Breast epithelium (tissue), 4 donors: ENCODE measurements at regions not wholly inside any gene's neighbourhood (a gene's known extent, or its start where the extent isn't known, plus 50 kb on each side); places are given as distances from the start of the nearest gene placed in this dataset.

ENCODE experiments used
- DNase-seq, 2 donors: peaks; one replicate each; pipeline ENCODE4 v3.0.0-alpha.2; 2019; ENCODE audit warnings: low spot score in 2 of 2
- H3K27ac ChIP-seq, 2 donors: fragments of 200-600 bp; sonication (generic) in 1 of 2; one replicate each; pipeline ENCODE4 v1.5.1; 2016 to 2019; ENCODE audit warnings: mild to moderate bottlenecking in 1 of 2
- H3K27me3 ChIP-seq, 2 donors: fragments of 200-600 bp; sonication (generic) in 1 of 2; one replicate each; pipeline versions ENCODE4 v1.5.1 to v1.6.0; 2017 to 2019; ENCODE audit warnings: control low read depth in 1 of 2, mild to moderate bottlenecking in 1 of 2
- H3K36me3 ChIP-seq: fragments of 200-600 bp; one replicate; pipeline ENCODE4 v1.5.1; 2019
- H3K4me1 ChIP-seq, 2 donors: fragments of 200-600 bp; sonication (generic); one replicate each; pipeline ENCODE4 v1.5.1; 2016 to 2019; ENCODE audit warnings: control low read depth in 1 of 2
- H3K4me3 ChIP-seq, 3 donors: fragments of 200-600 bp; sonication (generic); 1 replicate in 2 of 3; 2 replicates in 1 of 3; pipeline ENCODE4 v1.5.1; 2016 to 2019; ENCODE audit warnings: mild to moderate bottlenecking in 3 of 3, moderate library complexity in 2 of 3
- H3K9me3 ChIP-seq, 2 donors: fragments of 200-600 bp; sonication (generic) in 1 of 2; one replicate each; pipeline ENCODE4 v1.5.1; 2016 to 2019; ENCODE audit warnings: control low read depth in 1 of 2
- CTCF ChIP-seq, 3 donors: fragments of 450-650 bp; IDR thresholded peaks; one replicate each; pipeline ENCODE4 v1.5.1; 2016 to 2017; ENCODE audit warnings: antibody characterized with exemption in 3 of 3, mild to moderate bottlenecking in 3 of 3, moderate library complexity in 3 of 3
- POLR2A ChIP-seq: fragments of 450-650 bp; IDR thresholded peaks from one replicate; pipeline ENCODE4 v1.6.1; 2016; ENCODE audit warnings: antibody characterized with exemption, mild to moderate bottlenecking, moderate library complexity
- POLR2AphosphoS5 ChIP-seq, 3 donors: sonication (generic); formaldehyde crosslinking; IDR thresholded peaks; one replicate each; pipeline ENCODE4 v1.6.1; 2017; ENCODE audit warnings: antibody characterized with exemption in 3 of 3
- intact Hi-C: fragments of 100-400 bp; cut with DNase I; formaldehyde crosslinking; loops from one replicate; pipeline ENCODE4 v1.15.1; 2023; ENCODE audit warnings: low total_unique reads

- intact Hi-C loops, result no loop called here
Measured at GRCh38 chr9:120265791-120266190, 314.2 kb downstream of the CDK5RAP2 start.

GRCh38 chr9:120264528-120264927 is 315.4 kb downstream of the CDK5RAP2 start:
- Histone ChIP-seq H3K36me3 (no peaks in the 10 kb centered on the region), H3K4me3 (no peak overlapping the region), H3K4me1 (no peaks in the 10 kb centered on the region), H3K27me3 (no peaks in the 10 kb centered on the region), H3K9me3 (no peaks in the 10 kb centered on the region), H3K27ac (no peak overlapping the region)
- no peak for DNase-seq
- no peak for TF ChIP-seq POLR2A
- no peak for TF ChIP-seq POLR2AphosphoS5 (IDR thresholded peaks at IDR 0.05)
- TF ChIP-seq CTCF (IDR thresholded peaks at IDR 0.05), result no peak
- intact Hi-C loops, result no loop called here

More at GRCh38 chr9:120265791-120266190, 314.2 kb downstream of the CDK5RAP2 start:
- no peak for TF ChIP-seq POLR2A
- no peak for TF ChIP-seq CTCF (IDR thresholded peaks at IDR 0.05)
- TF ChIP-seq POLR2AphosphoS5 (IDR thresholded peaks at IDR 0.05), result no peak
- Histone ChIP-seq H3K27ac (no peak overlapping the region), H3K4me3 (no peak overlapping the region), H3K4me1 (no peaks in the 10 kb centered on the region), H3K36me3 (no peaks in the 10 kb centered on the region), H3K9me3 (no peaks in the 10 kb centered on the region), H3K27me3 (no peaks in the 10 kb centered on the region)
- no peak for DNase-seq

GRCh38 chr9:120263836-120264235 is 316.1 kb downstream of the CDK5RAP2 start:
- TF ChIP-seq POLR2AphosphoS5 (IDR thresholded peaks at IDR 0.05) (no peak), POLR2A (no peak), CTCF (IDR thresholded peaks at IDR 0.05) (no peak)
- Histone ChIP-seq H3K36me3 (no peaks in the 10 kb centered on the region), H3K9me3 (no peaks in the 10 kb centered on the region), H3K27ac (no peak overlapping the region), H3K4me3 (no peak overlapping the region), H3K27me3 (no peaks in the 10 kb centered on the region), H3K4me1 (no peaks in the 10 kb centered on the region)
- no peak for DNase-seq
- intact Hi-C loops, result no loop called here

- no peak overlapping the region for H3K27ac ChIP-seq
- DNase-seq, result no peak
- H3K4me1 ChIP-seq, result no peaks in the 10 kb centered on the region
- no peaks in the 10 kb centered on the region for H3K9me3 ChIP-seq
- H3K36me3 ChIP-seq, result no peaks in the 10 kb centered on the region
- no peaks in the 10 kb centered on the region for H3K27me3 ChIP-seq
- intact Hi-C loops, result no loop called here
- no peak overlapping the region for H3K4me3 ChIP-seq
- TF ChIP-seq POLR2AphosphoS5 (IDR thresholded peaks at IDR 0.05), result no peak
- no peak for TF ChIP-seq CTCF (IDR thresholded peaks at IDR 0.05)
- no peak for TF ChIP-seq POLR2A
Measured at GRCh38 chr9:120261419-120261818, 318.5 kb downstream of the CDK5RAP2 start.

- TF ChIP-seq POLR2A, result no peak
- no peak for TF ChIP-seq POLR2AphosphoS5 (IDR thresholded peaks at IDR 0.05)
- Histone ChIP-seq H3K9me3 (no peaks in the 10 kb centered on the region), H3K4me3 (no peak overlapping the region), H3K27ac (no peak overlapping the region), H3K36me3 (no peaks in the 10 kb centered on the region), H3K4me1 (no peaks in the 10 kb centered on the region), H3K27me3 (no peaks in the 10 kb centered on the region)
- DNase-seq, result no peak
- intact Hi-C loops, result loop anchor here (5.0 kb wide), 1 partner anchor 1632 kb away; no protein-coding TSS in a partner anchor
Measured at GRCh38 chr9:120259100-120259499, 320.9 kb downstream of the CDK5RAP2 start.

GRCh38 chr9:120258096-120258495 is 321.9 kb downstream of the CDK5RAP2 start:
- Histone ChIP-seq H3K27me3 (peaks cover 0 to 2% of the 10 kb centered on the region in 2 donors), H3K4me3 (no peak overlapping the region), H3K4me1 (no peaks in the 10 kb centered on the region), H3K36me3 (no peaks in the 10 kb centered on the region), H3K27ac (no peak overlapping the region), H3K9me3 (no peaks in the 10 kb centered on the region)
- DNase-seq, result no peak
- intact Hi-C loops, result loop anchor here (5.0 kb wide), 1 partner anchor 1631 kb away; no protein-coding TSS in a partner anchor
- TF ChIP-seq POLR2AphosphoS5 (IDR thresholded peaks at IDR 0.05) (no peak), CTCF (IDR thresholded peaks at IDR 0.05) (no peak), POLR2A (no peak)
